Epithelial cell of proximal tubule (primary cell): ENCODE measurements at regions not wholly inside any gene's neighbourhood (a gene's known extent, or its start where the extent isn't known, plus 50 kb on each side); places are given as distances from the start of the nearest gene placed in this dataset.

Experiments
- DNase-seq: peaks from one replicate; pipeline ENCODE4 v3.0.0-alpha.2; 2011; ENCODE audit warnings: low read depth
- H3K4me3 ChIP-seq: 2 replicates; pipeline ENCODE4 v1.5.1; 2011; ENCODE audit warnings: low read depth, mild to moderate bottlenecking, low read length
- TF ChIP-seq, protein P1 (sequence below): conservative IDR thresholded peaks from 2 replicates; pipeline ENCODE4 v1.5.1; 2012; ENCODE audit warnings: low read depth, mild to moderate bottlenecking, low read length

DNA sequence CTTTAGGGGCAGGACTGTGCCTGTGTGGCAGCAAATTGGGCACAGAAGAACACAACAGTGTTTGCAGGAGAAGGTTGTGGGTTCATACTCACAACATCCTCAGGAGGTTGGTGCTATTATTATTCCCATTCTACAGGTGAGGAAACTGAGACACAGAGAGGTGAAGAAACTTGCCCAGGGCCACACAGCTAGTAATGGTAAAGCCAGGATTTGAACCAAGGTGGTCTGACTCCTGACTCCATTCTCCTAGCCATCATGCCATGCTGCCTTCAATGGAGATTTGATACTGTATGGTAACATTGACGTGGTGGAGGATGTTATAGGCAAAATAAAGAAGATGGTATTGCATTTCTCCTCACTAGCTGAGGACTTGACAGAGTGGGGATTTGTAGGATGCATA lies 334.2 kb downstream of the RPS6KC1 start:
- H3K4me3 ChIP-seq, result no peak overlapping the region
- TF ChIP-seq, protein P1, sequence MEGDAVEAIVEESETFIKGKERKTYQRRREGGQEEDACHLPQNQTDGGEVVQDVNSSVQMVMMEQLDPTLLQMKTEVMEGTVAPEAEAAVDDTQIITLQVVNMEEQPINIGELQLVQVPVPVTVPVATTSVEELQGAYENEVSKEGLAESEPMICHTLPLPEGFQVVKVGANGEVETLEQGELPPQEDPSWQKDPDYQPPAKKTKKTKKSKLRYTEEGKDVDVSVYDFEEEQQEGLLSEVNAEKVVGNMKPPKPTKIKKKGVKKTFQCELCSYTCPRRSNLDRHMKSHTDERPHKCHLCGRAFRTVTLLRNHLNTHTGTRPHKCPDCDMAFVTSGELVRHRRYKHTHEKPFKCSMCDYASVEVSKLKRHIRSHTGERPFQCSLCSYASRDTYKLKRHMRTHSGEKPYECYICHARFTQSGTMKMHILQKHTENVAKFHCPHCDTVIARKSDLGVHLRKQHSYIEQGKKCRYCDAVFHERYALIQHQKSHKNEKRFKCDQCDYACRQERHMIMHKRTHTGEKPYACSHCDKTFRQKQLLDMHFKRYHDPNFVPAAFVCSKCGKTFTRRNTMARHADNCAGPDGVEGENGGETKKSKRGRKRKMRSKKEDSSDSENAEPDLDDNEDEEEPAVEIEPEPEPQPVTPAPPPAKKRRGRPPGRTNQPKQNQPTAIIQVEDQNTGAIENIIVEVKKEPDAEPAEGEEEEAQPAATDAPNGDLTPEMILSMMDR, result no peak
- no peak for DNase-seq

DNA sequence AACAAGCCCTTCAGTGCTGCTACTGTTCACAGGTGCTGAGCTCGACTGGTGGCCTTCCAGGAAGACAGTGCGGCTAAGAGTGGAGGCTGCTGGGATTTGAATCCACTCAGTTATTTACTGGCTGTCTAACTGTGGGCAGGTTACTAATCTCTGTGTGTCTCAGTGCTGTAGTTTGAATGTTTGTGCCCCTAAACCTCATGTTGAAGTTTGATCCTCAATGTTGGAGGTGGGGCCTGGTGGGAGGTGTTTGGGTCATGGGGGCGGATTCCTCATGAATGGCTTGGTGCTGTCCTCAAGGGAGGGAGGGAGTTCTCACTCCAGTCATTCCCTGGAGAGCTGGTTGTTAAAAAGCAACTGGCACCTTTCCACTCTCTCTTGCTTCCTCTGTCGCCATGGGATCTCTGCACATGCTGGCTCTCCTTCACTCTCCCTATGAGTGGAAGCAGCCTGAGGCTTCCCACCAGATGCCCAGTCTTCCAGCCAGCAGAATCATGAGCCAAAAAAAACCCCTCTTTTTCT lies 334.8 kb downstream of the RPS6KC1 start:
- H3K4me3 ChIP-seq, result no peak overlapping the region
- TF ChIP-seq, protein P1, result no peak
- DNase-seq, result no peak

DNA sequence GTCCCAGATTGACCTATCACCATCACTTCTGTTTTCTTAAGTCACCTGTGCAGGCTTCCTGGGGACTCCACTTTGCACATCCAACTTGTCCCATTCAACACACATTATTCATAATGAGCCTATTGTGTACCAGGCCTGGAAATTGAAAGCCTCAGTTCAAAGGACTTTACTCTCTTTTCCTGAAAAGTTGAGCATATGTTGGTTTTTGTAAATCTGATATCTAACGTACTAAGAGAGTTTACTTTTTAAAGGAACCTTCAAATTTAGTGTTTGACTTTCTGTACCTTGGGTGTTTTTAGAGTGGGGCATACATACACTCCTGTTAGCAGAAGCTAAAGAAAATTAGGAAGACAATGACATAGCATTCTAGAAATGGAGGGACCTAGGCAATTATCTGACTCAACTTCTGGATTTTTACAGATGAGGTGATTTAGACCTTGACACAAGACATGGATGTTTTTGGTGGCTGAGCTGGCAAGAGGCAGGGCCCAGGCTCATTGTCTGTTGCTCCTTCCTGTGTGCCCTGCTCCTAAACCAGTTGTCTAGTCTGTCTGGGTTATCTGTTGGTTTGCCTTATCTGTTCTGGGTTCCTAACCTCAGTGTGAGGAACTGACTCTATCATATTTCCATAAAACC lies 336.5 kb downstream of the RPS6KC1 start:
- TF ChIP-seq, protein P1, result no peak
- DNase-seq, result no peak
- no peak overlapping the region for H3K4me3 ChIP-seq

- H3K4me3 ChIP-seq, result no peak overlapping the region
- TF ChIP-seq, protein P1, result no peak
- no peak for DNase-seq
Measured at GRCh38 chr1:213388199-213388598, 337.2 kb downstream of the RPS6KC1 start.

GRCh38 chr1:213389061-213389581 lies 338.1 kb downstream of the RPS6KC1 start:
- TF ChIP-seq, protein P1, result no peak
- DNase-seq, result no peak
- no peak overlapping the region for H3K4me3 ChIP-seq

DNA sequence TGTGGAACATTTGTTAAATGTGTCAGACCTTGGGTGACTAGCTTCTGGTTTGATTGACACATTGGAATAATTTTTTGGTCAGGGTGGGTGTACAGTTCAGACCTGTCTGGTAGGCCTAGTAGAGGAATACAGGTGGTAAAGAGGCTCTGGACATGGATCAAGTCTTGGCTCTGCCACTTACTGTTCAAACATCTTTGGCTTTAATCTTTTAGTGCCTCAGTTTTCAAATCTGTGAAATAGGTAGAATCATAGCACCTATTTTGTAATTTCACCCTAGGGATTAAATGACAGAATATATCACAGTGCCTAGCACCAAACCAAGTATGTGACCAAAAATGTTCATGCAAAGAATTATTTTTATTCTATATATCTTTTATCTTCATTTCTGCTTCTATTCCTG lies 340.4 kb downstream of the RPS6KC1 start:
- TF ChIP-seq, protein P1, result no peak
- DNase-seq, result no peak
- no peak overlapping the region for H3K4me3 ChIP-seq

GRCh38 chr1:213393860-213394259 lies 342.8 kb downstream of the RPS6KC1 start:
- DNase-seq, result no peak
- TF ChIP-seq, protein P1, result no peak
- H3K4me3 ChIP-seq, result no peak overlapping the region
